ENCODE measurements at regions not wholly inside any gene's neighbourhood (a gene's known extent, or its start where the extent isn't known, plus 50 kb on each side); places are given as distances from the start of the nearest gene placed in this dataset.
"Not testable (repeated sequence)": the region's sequence is repeated elsewhere in the genome, so short reads cannot be mapped to it uniquely, and the experiment has no call there.

DNA sequence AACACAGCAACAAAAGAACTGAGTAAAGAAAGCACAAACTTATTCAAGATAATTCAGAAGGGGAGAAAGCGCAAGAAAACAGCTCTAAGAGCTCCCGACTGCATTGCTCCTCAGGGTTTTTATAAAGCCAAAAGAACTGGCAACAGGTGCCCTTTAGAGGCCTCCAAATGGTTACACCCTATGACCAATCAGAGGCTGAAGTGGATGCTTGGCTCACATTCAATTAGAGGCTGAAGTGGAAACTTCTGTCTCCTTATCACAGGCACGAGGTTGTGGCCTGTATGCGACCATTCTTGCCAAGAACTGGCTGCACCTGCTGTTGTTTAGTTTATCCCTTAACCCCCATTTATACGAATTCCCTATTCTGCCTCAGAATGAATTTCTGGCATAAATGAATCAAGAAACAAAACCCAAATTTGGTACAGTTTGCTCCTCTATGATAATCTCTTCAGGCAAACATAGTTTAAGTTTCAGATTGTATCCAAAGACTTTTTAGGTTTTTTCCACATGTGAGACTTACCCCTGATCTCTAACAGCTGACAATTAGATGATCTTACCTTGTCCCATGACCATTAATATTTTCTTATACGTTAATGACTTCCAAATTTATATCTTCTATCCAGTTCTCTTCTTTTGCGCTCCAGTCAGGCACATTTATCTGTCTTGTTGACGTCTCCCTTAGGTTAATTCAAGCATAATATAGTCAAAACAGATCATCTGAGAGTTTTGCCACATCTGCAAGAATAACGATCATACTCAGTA, 504.8 kb downstream of the NXPH1 start:
- DNase-seq, result peak; percentile 30

GRCh38 chr7:8939446-8939845, 506.0 kb downstream of the NXPH1 start:
- no peak for DNase-seq

DNA sequence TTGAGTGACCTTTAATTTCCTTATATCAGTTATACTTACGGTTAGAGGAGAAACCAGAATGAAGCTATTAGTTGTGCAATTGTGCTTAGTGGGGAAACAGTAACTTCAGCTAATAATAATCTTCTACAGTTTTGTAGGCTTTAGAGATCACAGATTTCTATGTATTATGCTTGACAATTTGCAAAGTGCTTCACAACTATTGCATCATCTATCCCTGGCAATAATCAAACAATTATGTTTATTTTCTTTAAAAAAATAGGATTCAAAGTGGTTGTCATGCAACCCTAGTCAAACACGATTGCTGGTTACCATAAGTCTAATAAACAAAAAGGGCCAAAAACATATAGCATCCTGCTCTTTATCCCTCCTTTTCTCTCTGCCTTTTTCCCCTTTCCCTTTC, 530.3 kb downstream of the NXPH1 start:
- no peak for DNase-seq

DNA sequence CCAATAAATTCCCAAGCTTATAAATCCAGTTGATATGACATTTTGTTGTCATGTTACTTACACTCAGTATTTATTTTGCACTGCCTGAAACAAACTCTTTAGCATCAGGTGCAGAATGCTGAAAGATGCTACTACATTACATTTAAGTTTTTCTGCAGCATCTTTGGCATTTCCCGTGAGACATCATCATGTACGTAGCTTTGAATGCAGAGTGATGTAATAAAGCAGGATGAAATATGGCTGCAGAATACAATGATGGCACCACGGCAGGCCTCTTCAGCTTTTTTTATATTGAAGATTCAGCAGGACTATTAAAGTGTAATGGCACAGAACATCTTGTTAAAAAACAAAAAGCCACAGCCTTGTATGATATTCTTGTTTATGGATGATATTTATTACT, 531.8 kb downstream of the NXPH1 start:
- DNase-seq, result no peak

- no peak for DNase-seq
These were observed 540.2 kb downstream of the NXPH1 start for GRCh38 chr7:8973601-8974000.

GRCh38 chr7:8975681-8976080, 542.3 kb downstream of the NXPH1 start:
- DNase-seq, result no peak

GRCh38 chr7:8982338-8982992, 549.1 kb downstream of the NXPH1 start:
- DNase-seq, result no peak

GRCh38 chr7:8985255-8985654, 551.8 kb downstream of the NXPH1 start:
- DNase-seq, result no peak

GRCh38 chr7:8988267-8988666, 554.9 kb downstream of the NXPH1 start:
- no peak for DNase-seq

DNA sequence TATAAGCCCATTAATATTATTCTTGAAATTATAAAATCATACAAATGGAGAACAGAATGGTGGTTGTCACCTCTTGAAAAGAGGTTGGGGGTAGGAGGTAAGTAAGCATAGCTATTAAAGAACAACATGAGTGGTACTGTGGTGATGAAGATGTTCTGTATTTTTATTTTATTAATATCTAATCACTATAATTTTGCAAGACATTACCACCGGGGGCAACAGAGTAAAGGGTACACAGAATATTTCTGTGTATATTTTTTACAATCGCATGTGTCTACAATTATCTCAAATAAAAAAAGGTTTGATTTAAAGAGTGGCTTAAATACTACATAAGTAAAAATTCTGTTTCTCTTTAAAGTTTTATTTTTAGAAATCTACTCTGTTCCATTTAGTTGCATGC, 557.8 kb downstream of the NXPH1 start:
- no peak for DNase-seq

DNA sequence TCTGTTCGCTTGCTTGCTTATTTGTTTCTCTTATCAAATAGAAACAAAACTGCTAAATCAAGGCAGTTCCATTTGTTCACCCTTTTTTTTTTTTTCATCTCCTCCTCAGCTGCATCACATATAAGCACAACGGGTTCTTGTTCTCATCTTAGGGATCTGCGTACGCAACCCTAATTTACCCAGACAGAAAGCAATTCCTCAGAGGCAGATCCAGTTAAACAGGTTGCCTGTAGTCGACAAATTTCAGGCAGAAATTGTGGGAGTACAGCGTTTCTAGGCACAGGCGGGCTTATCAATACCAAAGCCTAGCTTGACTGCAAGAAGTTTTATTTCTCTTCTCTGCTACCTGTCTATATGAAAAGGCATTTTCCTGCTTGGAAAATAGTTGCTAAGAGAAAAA, 565.4 kb downstream of the NXPH1 start:
- no peak for DNase-seq

GRCh38 chr7:9013940-9014339, 580.5 kb downstream of the NXPH1 start:
- no peak for DNase-seq

- no peak for DNase-seq
These were observed 583.9 kb downstream of the NXPH1 start for GRCh38 chr7:9017286-9017685.

DNA sequence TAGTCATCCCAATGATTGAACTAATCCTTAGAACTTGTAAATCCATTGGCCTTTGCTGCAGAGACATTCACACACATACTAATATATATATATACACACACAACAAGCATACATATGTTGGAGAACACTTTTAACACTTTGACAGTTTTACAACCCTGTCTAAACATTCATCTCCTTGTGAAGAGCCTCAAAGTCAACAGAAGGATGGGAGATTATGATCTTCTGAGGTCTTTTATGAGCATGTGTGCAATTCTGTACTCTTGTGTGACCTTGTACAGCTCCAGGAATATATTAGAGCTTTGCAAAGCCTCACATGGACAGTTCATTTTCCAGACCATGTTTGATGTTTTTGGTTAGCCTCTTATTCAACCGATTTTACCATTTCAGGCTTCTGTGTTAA, 589.0 kb downstream of the NXPH1 start:
- DNase-seq, result no peak

- no peak for DNase-seq
These were observed 590.4 kb downstream of the NXPH1 start for GRCh38 chr7:9023675-9024294.

GRCh38 chr7:9026121-9026520, 592.7 kb downstream of the NXPH1 start:
- no peak for DNase-seq

DNA sequence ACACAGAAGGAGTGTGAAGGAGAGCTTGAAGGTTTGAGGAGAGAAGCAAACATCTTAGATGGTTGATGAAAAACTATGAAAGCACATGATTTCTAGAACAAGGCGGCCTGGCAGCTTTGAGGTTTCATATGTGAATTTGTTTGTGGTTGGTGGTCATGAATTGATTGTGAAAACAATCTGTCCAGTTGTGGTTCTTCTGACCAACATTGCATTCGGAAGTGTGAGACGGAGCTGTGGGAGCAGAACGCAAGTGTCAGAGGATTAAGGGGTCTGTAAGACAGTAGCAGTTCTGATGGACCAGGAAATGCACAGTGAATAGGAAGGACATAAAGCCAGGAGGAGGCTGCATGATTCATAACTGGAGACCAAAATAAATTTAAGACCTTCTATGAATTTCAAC, 594.6 kb downstream of the NXPH1 start:
- no peak for DNase-seq

DNA sequence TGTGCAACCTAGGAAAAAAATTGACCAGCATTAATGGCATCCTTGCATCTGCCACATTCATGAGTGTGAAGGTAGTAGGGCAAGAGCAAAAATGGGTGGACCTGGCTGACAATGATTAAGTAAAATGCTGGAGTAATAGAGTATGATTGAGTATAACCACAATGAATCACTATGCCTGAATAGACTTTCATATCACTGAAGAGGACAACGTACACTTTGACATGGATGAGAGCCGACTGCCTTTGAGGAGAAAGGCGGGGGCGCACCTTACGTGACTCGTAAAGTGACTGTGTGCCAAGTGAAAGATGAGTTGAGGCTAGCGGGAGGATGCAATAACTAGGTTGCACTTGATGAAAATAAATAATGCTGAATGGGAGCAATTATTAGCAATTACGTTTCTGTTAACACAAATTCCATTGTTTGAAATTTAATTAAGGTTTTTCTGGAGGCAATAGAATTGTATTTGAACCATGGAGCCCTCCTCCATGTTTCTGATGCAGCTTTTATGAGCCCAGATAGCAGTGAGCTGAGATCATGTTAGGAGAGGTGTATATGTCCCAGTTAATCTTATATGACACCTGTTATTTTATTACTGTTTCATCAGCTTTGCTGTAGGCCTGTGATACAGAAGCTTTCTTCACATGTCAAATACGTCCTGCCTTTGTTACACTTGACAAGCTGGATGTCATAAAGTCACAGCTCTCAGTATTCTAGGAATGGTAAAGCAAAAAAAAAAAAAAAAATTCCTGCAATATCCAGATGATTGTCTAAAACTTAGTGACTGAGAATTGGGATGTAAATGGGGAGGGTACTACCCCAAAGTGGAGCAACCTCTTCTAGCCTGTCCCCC, 596.5 kb downstream of the NXPH1 start:
- DNase-seq, result peak; percentile 80

GRCh38 chr7:9030976-9031375, 597.6 kb downstream of the NXPH1 start:
- DNase-seq, result no peak

GRCh38 chr7:9031386-9031785, 598.0 kb downstream of the NXPH1 start:
- DNase-seq, result no peak

DNA sequence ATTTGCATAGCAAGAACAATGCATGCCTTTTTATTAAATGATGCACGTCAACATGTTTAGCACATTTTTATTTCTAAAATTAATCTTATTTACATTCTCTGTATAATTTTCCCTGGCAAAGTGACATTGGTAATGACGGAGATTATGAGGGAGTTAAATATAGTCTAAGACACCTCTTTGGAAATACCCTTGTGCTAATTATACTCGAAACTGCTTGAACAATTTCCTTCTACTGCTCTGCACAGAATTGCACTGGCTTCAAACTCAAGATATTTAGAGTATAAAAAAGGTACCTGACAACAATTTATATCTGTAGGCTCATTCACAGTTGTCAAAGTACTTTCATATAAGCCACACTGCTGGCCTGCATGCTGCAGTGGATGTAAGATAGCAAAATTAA, 602.7 kb downstream of the NXPH1 start:
- DNase-seq, result no peak

DNA sequence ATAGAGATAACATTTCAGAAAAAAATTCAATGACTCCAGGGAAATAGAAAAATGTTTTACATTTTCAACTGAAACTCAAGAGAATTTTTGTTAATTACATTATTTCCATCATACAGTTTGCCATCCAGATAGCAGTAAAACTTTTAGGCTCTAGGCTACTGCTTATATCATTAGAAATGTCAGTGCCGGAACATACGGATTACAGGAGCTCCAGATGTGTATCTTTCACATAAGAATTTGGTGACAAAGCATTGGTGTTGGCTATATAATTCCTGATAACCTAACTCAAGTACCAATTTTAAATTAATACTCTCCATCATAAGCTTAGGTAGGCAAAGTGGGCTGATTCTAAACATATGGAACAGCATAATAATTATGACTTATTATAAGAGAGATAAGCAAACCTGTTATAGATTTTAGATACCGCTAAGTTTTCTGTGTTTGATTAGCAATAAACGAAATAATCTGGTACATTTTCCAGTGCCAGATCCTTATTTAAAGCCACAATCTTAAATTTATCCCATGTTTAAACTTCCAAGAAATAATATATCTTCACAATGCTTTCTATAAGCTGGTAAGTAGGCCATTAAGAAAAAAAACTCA, 637.9 kb downstream of the NXPH1 start:
- DNase-seq, result no peak

DNA sequence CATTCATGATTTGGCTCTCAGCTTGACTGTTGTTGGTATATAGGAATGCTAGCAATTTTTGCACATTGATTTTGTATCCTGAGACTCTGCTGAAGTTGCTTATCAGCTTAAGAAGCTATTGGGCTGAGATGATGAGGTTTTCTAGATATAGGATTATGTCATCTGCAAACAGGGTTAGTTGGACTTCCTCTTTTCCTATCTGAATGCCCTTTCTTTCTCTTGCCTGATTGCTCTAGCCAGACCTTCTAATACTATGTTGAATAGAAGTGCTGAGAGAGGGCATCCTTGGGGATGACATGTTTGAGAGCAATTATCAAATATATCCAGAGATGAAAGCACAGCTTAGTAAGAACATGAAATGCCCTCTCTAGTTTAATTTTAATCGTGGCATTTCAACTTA, 642.4 kb downstream of the NXPH1 start:
- DNase-seq, result not testable (repeated sequence)

Measured in DMS153 (cell line).